ENCODE measurements at regions not wholly inside any gene's neighbourhood (a gene's known extent, or its start where the extent isn't known, plus 50 kb on each side); places are given as distances from the start of the nearest gene placed in this dataset.

Small RNA genes lying in the stretch of these regions (small RNA-seq; reads per million reads assigned to genes)
- gene CR392039.1: 0 reads per million in 4 donors
